ENCODE measurements at regions not wholly inside any gene's neighbourhood (a gene's known extent, or its start where the extent isn't known, plus 50 kb on each side); places are given as distances from the start of the nearest gene placed in this dataset.

- WGBS (ENCODE audit: insufficient coverage, insufficient replicate concordance, low lambda C conversion rate, missing lambda C conversion rate), result 50% methylated on average over 1 of the region's 1 CpG
- H3K9ac ChIP-seq (ENCODE audit: control insufficient read depth, insufficient read depth, low read length), result no peak overlapping the region
- ChIA-PET CTCF (interaction anchor here (1.2 kb wide), 1 partner anchor 117 kb away, joined by 5 read pairs; no protein-coding TSS in a partner anchor), RAD21 (ENCODE audit: unreplicated experiment) (no interaction called here), POLR2A (no interaction called here), SMC1A (ENCODE audit: uncharacterized antibody, unreplicated experiment) (interaction anchor here (1.9 kb wide), 1 partner anchor 14 kb away, joined by 5 read pairs; no protein-coding TSS in a partner anchor)
- no peaks in the 10 kb centered on the region for H3K79me2 ChIP-seq (ENCODE audit: control insufficient read depth, insufficient read depth, low read length)
- BruUV-seq (replicated peaks), result no TSS peak
- ATAC-seq (peak; percentile 88), DNase-seq (ENCODE audit: low read depth, low spot score) (peak; percentile 15), FAIRE-seq (no peak)
- H2AFZ ChIP-seq (ENCODE audit: control insufficient read depth, low read depth, low read length), result no peak overlapping the region
- in situ Hi-C loops (cut with MboI) (no loop called here), intact Hi-C loops (cut with micrococcal nuclease; ENCODE audit: unreplicated experiment) (no loop called here)
- H3K4me3 ChIP-seq, result no peak overlapping the region
- H3K27ac ChIP-seq (ENCODE audit: control insufficient read depth, insufficient read depth), result no peak overlapping the region
- no peaks in the 10 kb centered on the region for H3K36me3 ChIP-seq (ENCODE audit: control insufficient read depth in 2 of 2, insufficient read depth in 2 of 2, low read length in 1 of 2)
- H3K4me2 ChIP-seq (ENCODE audit: control insufficient read depth, insufficient read depth), result no peak overlapping the region
- no peaks in the 10 kb centered on the region for H3K4me1 ChIP-seq (ENCODE audit: control insufficient read depth, insufficient read depth, low read length)
- H3K27me3 ChIP-seq (replicated peaks in 1 of 2; ENCODE audit: control insufficient read depth in 2 of 2, insufficient read depth in 2 of 2, low read length in 1 of 2), result no peaks in the 10 kb centered on the region
- no peak for TF ChIP-seq CBX3 (IDR thresholded peaks at IDR 0.05; ENCODE audit: borderline replicate concordance, low read depth)
- TF ChIP-seq USF1 (IDR thresholded peaks at IDR 0.05; ENCODE audit: borderline replicate concordance, extremely low read length, insufficient read depth, low read depth, low read length), result no peak
- TF ChIP-seq SPI1 (IDR thresholded peaks at IDR 0.05; ENCODE audit: borderline replicate concordance, insufficient read depth, low read depth, low read length), result peak; percentile 73; the same call in 1 of the 2 replicates
- no peak for TF ChIP-seq POLR2AphosphoS2 (IDR thresholded peaks at IDR 0.05; ENCODE audit: low read depth, low read length)
- no peaks in the 10 kb centered on the region for H4K20me1 ChIP-seq (ENCODE audit: control insufficient read depth, insufficient read depth)
- no peaks in the 10 kb centered on the region for H3K9me3 ChIP-seq (replicated peaks; ENCODE audit: control insufficient read depth, insufficient read depth, low read length)
Measured at GRCh38 chr6:126477678-126478077, 137.8 kb downstream of the CENPW start.

DNA sequence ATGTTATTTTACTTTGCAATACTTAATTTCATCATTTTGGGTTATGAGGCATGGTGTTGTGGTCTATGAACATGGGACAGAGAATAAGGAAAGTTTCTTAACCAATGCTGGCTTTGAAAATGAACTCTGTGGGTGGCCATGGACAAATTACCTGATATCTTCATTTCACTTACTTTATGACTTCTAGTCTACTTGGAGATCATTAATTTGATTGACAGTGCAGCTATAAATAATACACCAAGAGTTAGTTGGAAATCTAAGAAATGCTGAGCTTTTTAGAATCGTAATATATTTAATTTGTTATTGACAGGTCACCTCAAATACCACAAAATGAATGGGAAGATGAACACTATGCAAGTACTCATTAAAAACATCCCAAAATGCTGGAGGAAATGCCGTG, 140.4 kb downstream of the CENPW start:
- ChIA-PET RAD21 (ENCODE audit: unreplicated experiment) (no interaction called here), CTCF (no interaction called here), SMC1A (ENCODE audit: uncharacterized antibody, unreplicated experiment) (interaction anchor here (0.9 kb wide), 1 partner anchor 161 kb away, joined by 4 read pairs; no protein-coding TSS in a partner anchor), POLR2A (no interaction called here)
- no peak for ATAC-seq
- TF ChIP-seq EGR1 (IDR thresholded peaks at IDR 0.05; ENCODE audit: borderline replicate concordance in 1 of 2, low read depth in 2 of 2, low read length in 2 of 2) (no peak), BCLAF1 (IDR thresholded peaks at IDR 0.05) (no peak), EED (IDR thresholded peaks at IDR 0.05; ENCODE audit: low read depth) (no peak), JUNB (IDR thresholded peaks at IDR 0.05) (no peak)
- TF ChIP-seq, protein P1, sequence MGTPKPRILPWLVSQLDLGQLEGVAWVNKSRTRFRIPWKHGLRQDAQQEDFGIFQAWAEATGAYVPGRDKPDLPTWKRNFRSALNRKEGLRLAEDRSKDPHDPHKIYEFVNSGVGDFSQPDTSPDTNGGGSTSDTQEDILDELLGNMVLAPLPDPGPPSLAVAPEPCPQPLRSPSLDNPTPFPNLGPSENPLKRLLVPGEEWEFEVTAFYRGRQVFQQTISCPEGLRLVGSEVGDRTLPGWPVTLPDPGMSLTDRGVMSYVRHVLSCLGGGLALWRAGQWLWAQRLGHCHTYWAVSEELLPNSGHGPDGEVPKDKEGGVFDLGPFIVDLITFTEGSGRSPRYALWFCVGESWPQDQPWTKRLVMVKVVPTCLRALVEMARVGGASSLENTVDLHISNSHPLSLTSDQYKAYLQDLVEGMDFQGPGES (IDR thresholded peaks at IDR 0.05), result no peak
- in situ Hi-C loops (cut with MboI), result no loop called here
- H4K20me1 ChIP-seq (ENCODE audit: control insufficient read depth, insufficient read depth), result no peaks in the 10 kb centered on the region
- no peaks in the 10 kb centered on the region for H3K4me1 ChIP-seq (ENCODE audit: control insufficient read depth, insufficient read depth, low read length)
- no peak overlapping the region for H3K4me2 ChIP-seq (ENCODE audit: control insufficient read depth, insufficient read depth)
- H3K36me3 ChIP-seq (ENCODE audit: control insufficient read depth in 2 of 2, insufficient read depth in 2 of 2, low read length in 1 of 2), result no peaks in the 10 kb centered on the region
- H3K4me3 ChIP-seq, result no peak overlapping the region
- H3K27me3 ChIP-seq (replicated peaks in 1 of 2; ENCODE audit: control insufficient read depth in 2 of 2, insufficient read depth in 2 of 2, low read length in 1 of 2), result no peaks in the 10 kb centered on the region
- WGBS (ENCODE audit: insufficient coverage, insufficient replicate concordance, low lambda C conversion rate, missing lambda C conversion rate), result 9% methylated on average over 2 of the region's 2 CpGs
- BruUV-seq (replicated peaks), result no TSS peak
- no peak overlapping the region for H3K9ac ChIP-seq (ENCODE audit: control insufficient read depth, insufficient read depth, low read length)
- no peaks in the 10 kb centered on the region for H3K9me3 ChIP-seq (replicated peaks; ENCODE audit: control insufficient read depth, insufficient read depth, low read length)
- no peak overlapping the region for H3K27ac ChIP-seq (ENCODE audit: control insufficient read depth, insufficient read depth)
- intact Hi-C loops (cut with micrococcal nuclease; ENCODE audit: unreplicated experiment), result no loop called here
- no peak for FAIRE-seq
- DNase-seq (ENCODE audit: low read depth, low spot score), result no peak
- H2AFZ ChIP-seq (ENCODE audit: control insufficient read depth, low read depth, low read length), result no peak overlapping the region
- H3K79me2 ChIP-seq (ENCODE audit: control insufficient read depth, insufficient read depth, low read length), result no peaks in the 10 kb centered on the region

Measured in GM12878 (cell line).